KMS-11 (cell line): ENCODE measurements at regions not wholly inside any gene's neighbourhood (a gene's known extent, or its start where the extent isn't known, plus 50 kb on each side); places are given as distances from the start of the nearest gene placed in this dataset.

Experiments used
- H2AFZ ChIP-seq: fragments of 200-600 bp; sonication (generic); 2 replicates; pipeline ENCODE4 v1.6.1; 2016; ENCODE audit warnings: antibody characterized with exemption, mixed run types, low read depth
- H3K27ac ChIP-seq: fragments of 200-600 bp; sonication (generic); 2 replicates; pipeline ENCODE4 v1.6.1; 2016; ENCODE audit warnings: mild to moderate bottlenecking, mixed run types
- H3K27me3 ChIP-seq: fragments of 200-600 bp; sonication (generic); 2 replicates; pipeline ENCODE4 v1.6.1; 2017; ENCODE audit warnings: mild to moderate bottlenecking, low read depth, mixed run types, moderate library complexity; ENCODE audit not compliant: insufficient read depth
- H3K36me3 ChIP-seq: fragments of 200-600 bp; sonication (generic); 2 replicates; pipeline ENCODE4 v1.6.1; 2017; ENCODE audit warnings: mild to moderate bottlenecking, mixed run types; ENCODE audit not compliant: insufficient read depth
- H3K4me1 ChIP-seq: fragments of 200-600 bp; sonication (generic); 2 replicates; pipeline ENCODE4 v1.6.1; 2016; ENCODE audit warnings: mild to moderate bottlenecking, low read depth, mixed run types; ENCODE audit not compliant: poor library complexity, severe bottlenecking
- H3K4me2 ChIP-seq: fragments of 200-600 bp; sonication (generic); 2 replicates; pipeline ENCODE4 v1.7.0; 2016; ENCODE audit warnings: mild to moderate bottlenecking, mixed run types
- H3K4me3 ChIP-seq: fragments of 200-600 bp; sonication (generic); IDR thresholded peaks from 2 replicates; pipeline ENCODE4 v1.6.1; 2017; ENCODE audit warnings: low read depth, low read length, mixed read lengths; ENCODE audit not compliant: insufficient read depth
- H3K79me2 ChIP-seq: fragments of 200-600 bp; sonication (generic); 2 replicates; pipeline ENCODE4 v1.6.1; 2016; ENCODE audit warnings: low read depth, mixed run types; ENCODE audit not compliant: insufficient read depth
- H3K9ac ChIP-seq: fragments of 200-600 bp; sonication (generic); 2 replicates; pipeline ENCODE4 v1.6.1; 2016; ENCODE audit warnings: mild to moderate bottlenecking, mixed run types
- H4K20me1 ChIP-seq: fragments of 200-600 bp; sonication (generic); 2 replicates; pipeline ENCODE4 v1.6.1; 2016; ENCODE audit warnings: mild to moderate bottlenecking, mixed run types; ENCODE audit not compliant: insufficient read depth
- CTCF ChIP-seq: fragments of 200-600 bp; sonication (generic); conservative IDR thresholded peaks from 2 replicates; pipeline ENCODE4 v1.6.1; 2017; ENCODE audit warnings: low read depth, mild to moderate bottlenecking, antibody characterized with exemption, low read length, moderate library complexity, mixed read lengths

- no peak for TF ChIP-seq CTCF
- H3K4me1 ChIP-seq = no peaks in the 10 kb centered on the region
- no peak overlapping the region for H2AFZ ChIP-seq
- no peak overlapping the region for H3K4me3 ChIP-seq
- no peak overlapping the region for H3K9ac ChIP-seq
- no peaks in the 10 kb centered on the region for H3K79me2 ChIP-seq
- H3K4me2 ChIP-seq = no peak overlapping the region
- no peak overlapping the region for H3K27ac ChIP-seq
- no peaks in the 10 kb centered on the region for H3K27me3 ChIP-seq
- no peaks in the 10 kb centered on the region for H3K36me3 ChIP-seq
- no peaks in the 10 kb centered on the region for H4K20me1 ChIP-seq
Observed at GRCh38 chr7:131148708-131149428, 178.8 kb upstream of the MKLN1 start.

GRCh38 chr7:131149429-131149773, 178.3 kb upstream of the MKLN1 start:
- Histone ChIP-seq H3K27me3 (no peaks in the 10 kb centered on the region), H3K4me3 (no peak overlapping the region), H3K4me2 (no peak overlapping the region), H3K36me3 (no peaks in the 10 kb centered on the region), H2AFZ (no peak overlapping the region), H3K4me1 (no peaks in the 10 kb centered on the region), H3K9ac (no peak overlapping the region), H3K27ac (no peak overlapping the region), H3K79me2 (no peaks in the 10 kb centered on the region), H4K20me1 (no peaks in the 10 kb centered on the region)
- no peak for TF ChIP-seq CTCF

GRCh38 chr7:131149840-131150239, 177.8 kb upstream of the MKLN1 start:
- TF ChIP-seq CTCF = no peak
- Histone ChIP-seq H3K79me2 (no peaks in the 10 kb centered on the region), H3K27ac (no peak overlapping the region), H4K20me1 (no peaks in the 10 kb centered on the region), H2AFZ (no peak overlapping the region), H3K27me3 (no peaks in the 10 kb centered on the region), H3K36me3 (no peaks in the 10 kb centered on the region), H3K4me3 (no peak overlapping the region), H3K9ac (no peak overlapping the region), H3K4me2 (no peak overlapping the region), H3K4me1 (no peaks in the 10 kb centered on the region)

GRCh38 chr7:131151034-131151433, 176.6 kb upstream of the MKLN1 start:
- no peaks in the 10 kb centered on the region for H3K79me2 ChIP-seq
- H4K20me1 ChIP-seq = no peaks in the 10 kb centered on the region
- no peak overlapping the region for H3K27ac ChIP-seq
- H3K4me3 ChIP-seq = no peak overlapping the region
- no peak overlapping the region for H3K9ac ChIP-seq
- no peak overlapping the region for H2AFZ ChIP-seq
- no peaks in the 10 kb centered on the region for H3K4me1 ChIP-seq
- no peak overlapping the region for H3K4me2 ChIP-seq
- no peak for TF ChIP-seq CTCF
- H3K27me3 ChIP-seq = no peaks in the 10 kb centered on the region
- no peaks in the 10 kb centered on the region for H3K36me3 ChIP-seq
